Endothelial cell (in vitro differentiated cells): ENCODE measurements at regions not wholly inside any gene's neighbourhood (a gene's known extent, or its start where the extent isn't known, plus 50 kb on each side); places are given as distances from the start of the nearest gene placed in this dataset.

Source experiments
- DNase-seq: peaks from one replicate; pipeline ENCODE4 v3.0.0; 2021; ENCODE audit warnings: low spot score
- H3K27ac Mint-ChIP-seq: one replicate; pipeline ENCODE4 v1.8.0; 2021; ENCODE audit warnings: mixed read lengths, inconsistent platforms; ENCODE audit not compliant: unreplicated experiment
- H3K27me3 Mint-ChIP-seq: one replicate; pipeline ENCODE4 v1.8.0; 2021; ENCODE audit warnings: mild to moderate bottlenecking, moderate library complexity, mixed read lengths, inconsistent platforms; ENCODE audit not compliant: unreplicated experiment
- H3K36me3 Mint-ChIP-seq: one replicate; pipeline ENCODE4 v1.8.0; 2021; ENCODE audit warnings: mild to moderate bottlenecking, low read depth, mixed read lengths, inconsistent platforms; ENCODE audit not compliant: unreplicated experiment
- H3K4me1 Mint-ChIP-seq: one replicate; pipeline ENCODE4 v1.8.0; 2021; ENCODE audit warnings: mild to moderate bottlenecking, mixed read lengths, inconsistent platforms; ENCODE audit not compliant: unreplicated experiment
- H3K4me3 Mint-ChIP-seq: one replicate; pipeline ENCODE4 v1.8.0; 2021; ENCODE audit warnings: mild to moderate bottlenecking, mixed read lengths, inconsistent platforms; ENCODE audit not compliant: unreplicated experiment
- H3K9me3 Mint-ChIP-seq: one replicate; pipeline ENCODE4 v1.8.0; 2021; ENCODE audit warnings: mixed read lengths, inconsistent platforms; ENCODE audit not compliant: unreplicated experiment
- TF ChIP-seq, protein P1 (sequence below): fragments of 200-600 bp; sonication (generic); IDR thresholded peaks from one replicate; pipeline ENCODE4 v1.5.0; 2021; ENCODE audit warnings: antibody characterized with exemption; ENCODE audit not compliant: unreplicated experiment

DNA sequence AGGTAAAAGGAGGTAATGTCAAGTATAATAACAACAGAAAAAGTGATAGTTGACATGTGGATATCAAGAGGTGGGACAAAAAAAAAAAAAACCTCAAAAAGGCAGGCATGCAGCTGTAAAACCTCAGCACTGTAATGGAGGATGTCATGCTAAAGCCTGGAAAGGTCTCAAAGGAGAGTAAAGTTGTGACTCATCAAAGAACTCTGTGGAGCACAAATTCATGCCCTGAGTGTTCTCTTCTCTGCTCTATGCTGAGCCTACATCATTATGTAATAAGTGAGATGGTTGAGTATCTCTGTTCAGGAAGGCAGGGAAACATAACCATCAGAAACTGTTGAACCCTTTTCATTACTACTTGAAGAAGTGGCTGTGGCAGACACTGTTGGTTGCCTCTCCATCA, 597.8 kb downstream of the BCOR start:
- H3K4me3 Mint-ChIP-seq = no peak overlapping the region
- DNase-seq = no peak
- no peaks in the 10 kb centered on the region for H3K27me3 Mint-ChIP-seq
- TF ChIP-seq, protein P1, sequence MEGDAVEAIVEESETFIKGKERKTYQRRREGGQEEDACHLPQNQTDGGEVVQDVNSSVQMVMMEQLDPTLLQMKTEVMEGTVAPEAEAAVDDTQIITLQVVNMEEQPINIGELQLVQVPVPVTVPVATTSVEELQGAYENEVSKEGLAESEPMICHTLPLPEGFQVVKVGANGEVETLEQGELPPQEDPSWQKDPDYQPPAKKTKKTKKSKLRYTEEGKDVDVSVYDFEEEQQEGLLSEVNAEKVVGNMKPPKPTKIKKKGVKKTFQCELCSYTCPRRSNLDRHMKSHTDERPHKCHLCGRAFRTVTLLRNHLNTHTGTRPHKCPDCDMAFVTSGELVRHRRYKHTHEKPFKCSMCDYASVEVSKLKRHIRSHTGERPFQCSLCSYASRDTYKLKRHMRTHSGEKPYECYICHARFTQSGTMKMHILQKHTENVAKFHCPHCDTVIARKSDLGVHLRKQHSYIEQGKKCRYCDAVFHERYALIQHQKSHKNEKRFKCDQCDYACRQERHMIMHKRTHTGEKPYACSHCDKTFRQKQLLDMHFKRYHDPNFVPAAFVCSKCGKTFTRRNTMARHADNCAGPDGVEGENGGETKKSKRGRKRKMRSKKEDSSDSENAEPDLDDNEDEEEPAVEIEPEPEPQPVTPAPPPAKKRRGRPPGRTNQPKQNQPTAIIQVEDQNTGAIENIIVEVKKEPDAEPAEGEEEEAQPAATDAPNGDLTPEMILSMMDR = no peak
- H3K4me1 Mint-ChIP-seq = no peaks in the 10 kb centered on the region
- H3K27ac Mint-ChIP-seq = no peak overlapping the region
- H3K36me3 Mint-ChIP-seq = no peaks in the 10 kb centered on the region
- no peaks in the 10 kb centered on the region for H3K9me3 Mint-ChIP-seq

GRCh38 chrX:39501822-39502221, 595.9 kb downstream of the BCOR start:
- TF ChIP-seq, protein P1 = no peak
- H3K27me3 Mint-ChIP-seq = no peaks in the 10 kb centered on the region
- H3K9me3 Mint-ChIP-seq = no peaks in the 10 kb centered on the region

DNA sequence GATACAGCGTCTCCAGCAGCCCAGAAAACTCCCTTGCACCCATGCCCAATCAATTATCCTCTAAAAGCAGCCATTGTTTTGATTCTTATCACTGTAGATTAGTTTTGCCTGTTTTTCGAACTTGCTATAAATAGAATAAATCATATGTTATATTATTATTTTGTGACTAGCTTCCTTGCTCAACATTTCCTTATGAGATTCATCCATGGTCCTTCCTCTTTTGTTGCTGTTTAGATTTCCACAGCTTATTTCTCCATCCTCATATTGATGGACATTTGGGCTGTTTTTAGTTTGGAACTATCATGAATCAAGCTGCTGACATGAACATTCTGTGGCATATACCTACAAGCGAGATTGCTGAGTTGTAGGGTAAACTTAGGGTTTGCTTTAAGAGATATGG, 595.3 kb downstream of the BCOR start:
- Mint-ChIP-seq H3K4me3 (no peak overlapping the region), H3K27me3 (no peaks in the 10 kb centered on the region), H3K4me1 (no peaks in the 10 kb centered on the region), H3K27ac (no peak overlapping the region), H3K36me3 (no peaks in the 10 kb centered on the region), H3K9me3 (no peaks in the 10 kb centered on the region)
- TF ChIP-seq, protein P1 = no peak
- no peak for DNase-seq

More at GRCh38 chrX:39501822-39502221, 595.9 kb downstream of the BCOR start:
- no peaks in the 10 kb centered on the region for H3K36me3 Mint-ChIP-seq
- H3K4me3 Mint-ChIP-seq = no peak overlapping the region
- H3K27ac Mint-ChIP-seq = no peak overlapping the region
- H3K4me1 Mint-ChIP-seq = no peaks in the 10 kb centered on the region
- no peak for DNase-seq

DNA sequence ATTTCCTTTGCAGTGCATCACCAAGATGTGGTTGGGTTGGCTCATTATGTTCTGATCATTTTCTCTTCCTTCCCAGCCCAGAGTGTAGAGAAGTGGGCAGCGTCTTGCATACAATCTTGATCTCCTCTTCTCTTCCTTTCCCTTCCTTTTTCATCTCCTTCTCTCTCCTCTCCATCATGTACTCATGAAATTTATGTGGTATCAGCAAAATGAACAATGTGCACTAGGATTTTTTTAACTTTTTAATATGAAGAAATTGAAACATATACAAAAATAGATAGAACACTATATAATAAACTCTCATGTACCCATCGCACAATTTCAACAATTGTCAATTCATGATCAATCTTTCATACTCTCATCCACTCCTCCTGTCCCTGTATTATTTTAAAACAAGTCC, 593.5 kb downstream of the BCOR start:
- Mint-ChIP-seq H3K27me3 (no peaks in the 10 kb centered on the region), H3K9me3 (no peaks in the 10 kb centered on the region), H3K27ac (no peak overlapping the region), H3K4me3 (no peak overlapping the region), H3K36me3 (no peaks in the 10 kb centered on the region), H3K4me1 (no peaks in the 10 kb centered on the region)
- TF ChIP-seq, protein P1 = no peak
- no peak for DNase-seq

DNA sequence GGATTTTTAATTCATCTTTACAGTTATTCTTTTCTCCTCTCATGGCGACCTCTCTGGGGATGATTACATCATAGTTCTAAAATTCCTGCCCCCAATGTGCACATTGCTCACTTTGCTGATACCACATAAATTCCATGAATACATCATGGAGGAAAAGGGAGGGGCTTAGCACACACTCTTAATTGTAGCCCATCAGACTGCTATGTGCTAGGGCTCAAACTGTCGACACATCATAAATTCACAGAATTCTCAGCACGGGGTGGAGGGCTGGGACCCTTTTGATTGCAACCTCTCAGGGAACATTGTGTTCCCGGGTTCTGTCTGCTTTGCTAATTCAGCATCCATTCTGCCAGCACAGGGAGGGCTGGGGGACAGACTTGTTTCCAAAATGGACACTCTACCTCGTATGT, 592.9 kb downstream of the BCOR start:
- H3K36me3 Mint-ChIP-seq = no peaks in the 10 kb centered on the region
- H3K9me3 Mint-ChIP-seq = no peaks in the 10 kb centered on the region
- H3K4me3 Mint-ChIP-seq = no peak overlapping the region
- H3K27ac Mint-ChIP-seq = no peak overlapping the region
- DNase-seq = no peak
- TF ChIP-seq, protein P1 = no peak
- no peaks in the 10 kb centered on the region for H3K27me3 Mint-ChIP-seq
- H3K4me1 Mint-ChIP-seq = no peaks in the 10 kb centered on the region
